GM12878 (cell line): ENCODE measurements at regions not wholly inside any gene's neighbourhood (a gene's known extent, or its start where the extent isn't known, plus 50 kb on each side); places are given as distances from the start of the nearest gene placed in this dataset.

Experiments used
- ATAC-seq: fragments of 200-7000 bp; cut with Tn5 transposase; 3 replicates; pipeline ENCODE4 v1.9.1; 2020; ENCODE audit warnings: mild to moderate bottlenecking, moderate library complexity
- BruUV-seq: library from RNA; stranded (reverse); fragments of 400-500 nt; replicated peaks from 2 replicates; lab custom pipeline; 2021; lab: Mats Ljungman, UMichigan
- CTCF ChIA-PET: fragments of 300-600 bp; sonication (Branson Sonifier 250); formaldehyde crosslinking; extraction: SDS; loops from one replicate; lab custom pipeline; 2021; ENCODE audit warnings: inconsistent platforms; lab: Yijun Ruan, JAX
- POLR2A ChIA-PET: fragments of 350-600 bp; formaldehyde crosslinking; extraction: SDS; loops from one replicate; lab custom pipeline; 2021; ENCODE audit warnings: inconsistent platforms; lab: Charles Lee
- RAD21 ChIA-PET: fragments of 300-600 bp; sonication (Branson Sonifier 250); formaldehyde crosslinking; loops from one replicate; lab custom pipeline; 2023; ENCODE audit warnings: antibody characterized with exemption; ENCODE audit not compliant: unreplicated experiment; lab: Charles Lee
- SMC1A ChIA-PET: fragments of 300-600 bp; sonication (Branson Sonifier 250); formaldehyde crosslinking; loops from one replicate; lab custom pipeline; 2023; ENCODE audit not compliant: unreplicated experiment, uncharacterized antibody; lab: Charles Lee
- DNase-seq: peaks from one replicate; pipeline ENCODE4 v3.0.0-alpha.2; 2011; ENCODE audit warnings: low read depth, low spot score
- FAIRE-seq: peaks from 3 replicates; lab custom pipeline; 2011; peaks lifted over from hg19 to GRCh38; lab: Jason Lieb, UNC
- H2AFZ ChIP-seq: 2 replicates; pipeline ENCODE4 v1.6.0; 2011; ENCODE audit warnings: low read depth, low read length, control low read depth; ENCODE audit not compliant: control insufficient read depth
- H3K27ac ChIP-seq: 2 replicates; pipeline ENCODE4 v1.5.1; 2011; ENCODE audit warnings: control low read depth; ENCODE audit not compliant: control insufficient read depth, insufficient read depth
- H3K27me3 ChIP-seq, 2 experiments: replicated peaks in 1 of 2; 2 replicates each; pipeline versions ENCODE4 v1.6.0 to v1.6.1; 2011; ENCODE audit warnings: low read length in 1 of 2; ENCODE audit not compliant: control insufficient read depth in 2 of 2, insufficient read depth in 2 of 2
- H3K36me3 ChIP-seq, 2 experiments: 2 replicates each; pipeline ENCODE4 v1.5.1; 2011; ENCODE audit warnings: low read length in 1 of 2; ENCODE audit not compliant: control insufficient read depth in 2 of 2, insufficient read depth in 2 of 2
- H3K4me1 ChIP-seq: 2 replicates; pipeline ENCODE4 v1.6.1; 2011; ENCODE audit warnings: mild to moderate bottlenecking, low read length, moderate library complexity, mixed read lengths; ENCODE audit not compliant: control insufficient read depth, insufficient read depth
- H3K4me2 ChIP-seq: 2 replicates; pipeline ENCODE4 v1.6.0; 2011; ENCODE audit warnings: control low read depth; ENCODE audit not compliant: control insufficient read depth, insufficient read depth
- H3K4me3 ChIP-seq: fragments of 200-600 bp; sonication (generic); 2 replicates; pipeline ENCODE4 v1.5.1; 2016
- H3K79me2 ChIP-seq: 2 replicates; pipeline ENCODE4 v1.6.0; 2011; ENCODE audit warnings: low read length; ENCODE audit not compliant: control insufficient read depth, insufficient read depth
- H3K9ac ChIP-seq: 2 replicates; pipeline ENCODE4 v1.8.0; 2011; ENCODE audit warnings: low read length, control low read depth, mixed read lengths; ENCODE audit not compliant: control insufficient read depth, insufficient read depth
- H3K9me3 ChIP-seq: replicated peaks from 3 replicates; pipeline ENCODE4 v1.5.1; 2011; ENCODE audit warnings: mild to moderate bottlenecking, low read length; ENCODE audit not compliant: control insufficient read depth, insufficient read depth
- H4K20me1 ChIP-seq: 2 replicates; pipeline ENCODE4 v1.6.0; 2011; ENCODE audit not compliant: control insufficient read depth, insufficient read depth
- CEBPB ChIP-seq, 2 experiments: fragments of 150-350 bp in 1 of 2; IDR thresholded peaks; 2 replicates each; pipeline ENCODE4 v1.6.1; 2012 to 2014; ENCODE audit warnings: low read depth in 2 of 2, low read length in 2 of 2, borderline replicate concordance in 1 of 2, inconsistent platforms in 1 of 2
- CREM ChIP-seq: IDR thresholded peaks from 2 replicates; pipeline ENCODE4 v1.6.1; 2014; ENCODE audit warnings: antibody characterized with exemption, low read depth
- IRF5 ChIP-seq: fragments of 450-650 bp; IDR thresholded peaks from 2 replicates; pipeline ENCODE4 v1.6.1; 2017; ENCODE audit warnings: borderline replicate concordance
- KDM1A ChIP-seq: fragments of 200-600 bp; sonication (generic); IDR thresholded peaks from 2 replicates; pipeline ENCODE4 v1.6.1; 2016; ENCODE audit warnings: borderline replicate concordance
- PAX5 ChIP-seq: IDR thresholded peaks from 2 replicates; pipeline ENCODE4 v1.6.1; 2011; ENCODE audit warnings: low read depth, low read length, borderline replicate concordance
- SMAD1 ChIP-seq: fragments of 450-650 bp; IDR thresholded peaks from 2 replicates; pipeline ENCODE4 v1.6.1; 2018; ENCODE audit warnings: mild to moderate bottlenecking, low read depth; ENCODE audit not compliant: partially characterized antibody
- TAF1 ChIP-seq: IDR thresholded peaks from 2 replicates; pipeline ENCODE4 v1.6.1; 2011; ENCODE audit warnings: mild to moderate bottlenecking, low read depth, low read length, borderline replicate concordance
- WRNIP1 ChIP-seq: IDR thresholded peaks from 2 replicates; pipeline ENCODE4 v1.6.1; 2011; ENCODE audit warnings: low read depth, low read length, improper control_type of control experiment, borderline replicate concordance
- ZNF217 ChIP-seq: fragments of 450-650 bp; IDR thresholded peaks from 2 replicates; pipeline ENCODE4 v1.6.1; 2017; ENCODE audit warnings: antibody characterized with exemption, mild to moderate bottlenecking
- ZZZ3 ChIP-seq: IDR thresholded peaks from 2 replicates; pipeline ENCODE4 v1.6.1; 2011; ENCODE audit warnings: low read depth; ENCODE audit not compliant: control insufficient read depth, insufficient read length
- WGBS: methylation state at CpG from one replicate; pipeline ENCODE4 v1.1.6; 2016; ENCODE audit warnings: low lambda C conversion rate; ENCODE audit not compliant: insufficient replicate concordance, insufficient coverage; ENCODE audit errors: missing lambda C conversion rate; 5-methylcytosine and 5-hydroxymethylcytosine counted together
- in situ Hi-C: fragments of 300-500 bp; cut with MboI; formaldehyde crosslinking; loops from 9 replicates; pipeline ENCODE4 v1.14.3; 2018; ENCODE audit warnings: mixed read lengths
- intact Hi-C: fragments of 100-400 bp; cut with micrococcal nuclease; formaldehyde crosslinking; loops from one replicate; pipeline ENCODE4 v1.14.2; 2022; ENCODE audit not compliant: unreplicated experiment
- TF ChIP-seq, protein P1 (sequence below): IDR thresholded peaks from 2 replicates; pipeline ENCODE4 v1.6.1; 2012; ENCODE audit warnings: low read length, inconsistent platforms

DNA sequence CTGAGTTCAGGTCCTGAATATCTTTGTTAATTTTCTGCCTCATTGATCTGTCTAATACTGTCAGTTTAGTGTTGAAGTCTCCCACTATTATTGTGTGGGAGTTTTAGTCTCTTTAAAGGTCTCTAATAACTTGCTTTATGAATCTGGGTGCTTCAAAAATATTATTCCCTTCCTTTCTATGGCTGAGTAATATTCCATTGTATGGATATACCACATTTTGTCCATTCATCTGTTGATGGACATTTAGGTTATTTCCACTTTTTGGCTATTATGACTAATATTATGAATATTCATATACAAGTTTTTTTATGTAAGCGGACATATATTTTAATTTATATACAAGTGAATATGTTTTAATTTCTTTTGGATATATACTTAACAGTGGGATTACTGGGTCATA lies 82.7 kb downstream of the SDR9C7 start:
- DNase-seq: no peak
- 97% methylated on average over 1 of the region's 1 CpG for WGBS
- ChIA-PET POLR2A (no interaction called here), SMC1A (no interaction called here), CTCF (no interaction called here), RAD21 (no interaction called here)
- Histone ChIP-seq H3K79me2 (no peaks in the 10 kb centered on the region), H3K36me3 (no peaks in the 10 kb centered on the region), H3K27me3 (no peaks in the 10 kb centered on the region; a peak in 1 of 4 replicates), H3K4me1 (no peaks in the 10 kb centered on the region), H2AFZ (no peak overlapping the region), H3K4me2 (no peak overlapping the region), H3K4me3 (no peak overlapping the region), H4K20me1 (no peaks in the 10 kb centered on the region), H3K27ac (no peak overlapping the region), H3K9ac (no peak overlapping the region), H3K9me3 (peaks cover 2% of the 10 kb centered on the region; the same call in 1 of the 3 replicates)
- in situ Hi-C loops (no loop called here), intact Hi-C loops (no loop called here)
- no TSS peak for BruUV-seq
- no peak for TF ChIP-seq ZNF217
- TF ChIP-seq ZZZ3: no peak
- TF ChIP-seq CREM: no peak
- TF ChIP-seq IRF5: no peak
- no peak for TF ChIP-seq TAF1
- TF ChIP-seq KDM1A: no peak
- no peak for TF ChIP-seq PAX5
- no peak for TF ChIP-seq WRNIP1
- no peak for TF ChIP-seq SMAD1
- no peak for TF ChIP-seq CEBPB (IDR thresholded peaks at IDR 0.05; ENCODE audit: borderline replicate concordance in 1 of 2, low read depth in 2 of 2, low read length in 2 of 2)
- TF ChIP-seq, protein P1, sequence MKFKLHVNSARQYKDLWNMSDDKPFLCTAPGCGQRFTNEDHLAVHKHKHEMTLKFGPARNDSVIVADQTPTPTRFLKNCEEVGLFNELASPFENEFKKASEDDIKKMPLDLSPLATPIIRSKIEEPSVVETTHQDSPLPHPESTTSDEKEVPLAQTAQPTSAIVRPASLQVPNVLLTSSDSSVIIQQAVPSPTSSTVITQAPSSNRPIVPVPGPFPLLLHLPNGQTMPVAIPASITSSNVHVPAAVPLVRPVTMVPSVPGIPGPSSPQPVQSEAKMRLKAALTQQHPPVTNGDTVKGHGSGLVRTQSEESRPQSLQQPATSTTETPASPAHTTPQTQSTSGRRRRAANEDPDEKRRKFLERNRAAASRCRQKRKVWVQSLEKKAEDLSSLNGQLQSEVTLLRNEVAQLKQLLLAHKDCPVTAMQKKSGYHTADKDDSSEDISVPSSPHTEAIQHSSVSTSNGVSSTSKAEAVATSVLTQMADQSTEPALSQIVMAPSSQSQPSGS: no peak
- FAIRE-seq: no peak
- ATAC-seq: no peak
